PFSK-1 (cell line): ENCODE measurements at regions not wholly inside any gene's neighbourhood (a gene's known extent, or its start where the extent isn't known, plus 50 kb on each side); places are given as distances from the start of the nearest gene placed in this dataset.

Experiments
- FOXP2 ChIP-seq: optimal IDR thresholded peaks from 2 replicates; pipeline ENCODE3; 2011; ENCODE audit warnings: borderline replicate concordance, control low read depth, inconsistent platforms; ENCODE audit not compliant: insufficient read depth; ENCODE audit errors: extremely low read length, extremely low read depth
- POLR2AphosphoS5 ChIP-seq: IDR thresholded peaks from 2 replicates; pipeline ENCODE4 v1.6.1; 2012; ENCODE audit warnings: low read depth, mild to moderate bottlenecking, control low read depth, low read length, moderate library complexity
- SIN3A ChIP-seq: IDR thresholded peaks from 2 replicates; pipeline ENCODE4 v1.6.1; 2012; ENCODE audit warnings: mild to moderate bottlenecking, low read length, moderate library complexity, borderline replicate concordance; ENCODE audit not compliant: insufficient read depth
- TAF1 ChIP-seq: IDR thresholded peaks from 2 replicates; pipeline ENCODE4 v1.6.1; 2012; ENCODE audit warnings: low read length, control low read depth, borderline replicate concordance; ENCODE audit not compliant: insufficient read depth
- TF ChIP-seq, protein P1 (sequence below), 2 experiments: IDR thresholded peaks; 2 replicates each; pipeline versions ENCODE4 v1.6.1 to v1.8.0; 2011 to 2012; ENCODE audit warnings: low read depth in 2 of 2, low read length in 2 of 2, control low read depth in 1 of 2, inconsistent platforms in 1 of 2, mild to moderate bottlenecking in 1 of 2, moderate library complexity in 1 of 2; ENCODE audit not compliant: insufficient read depth in 1 of 2

DNA sequence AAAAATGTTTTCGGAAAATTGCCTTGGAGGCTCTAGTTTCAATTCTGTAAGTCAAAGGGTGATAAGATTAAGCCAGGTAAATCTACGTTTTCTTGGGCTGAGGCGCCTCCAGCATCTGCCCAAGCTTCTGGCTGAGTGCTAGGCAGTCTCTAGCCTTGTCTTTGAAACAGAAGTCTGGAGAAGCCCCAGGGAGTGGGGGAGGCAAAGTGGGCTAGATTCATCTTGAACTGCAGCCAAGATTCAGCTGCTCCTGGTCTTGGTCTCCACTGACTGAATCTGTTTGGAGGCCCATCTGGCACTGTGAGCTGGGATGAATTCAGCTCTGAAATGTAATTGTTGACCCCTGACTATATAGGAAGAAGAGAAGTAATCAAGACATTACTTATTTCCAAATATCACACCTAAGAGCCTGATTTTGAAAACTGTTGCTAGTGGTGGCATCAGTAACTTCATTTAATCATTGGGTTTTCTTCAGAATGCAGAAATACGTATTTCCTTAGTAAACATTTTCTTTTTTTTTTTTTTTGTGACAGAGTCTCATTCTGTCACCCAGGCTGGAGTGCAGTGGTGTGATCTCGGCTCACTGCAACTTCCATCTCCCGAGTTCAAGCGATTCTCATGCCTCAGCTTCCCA is 187.3 kb upstream of the LEF1 start:
- TF ChIP-seq, protein P1, sequence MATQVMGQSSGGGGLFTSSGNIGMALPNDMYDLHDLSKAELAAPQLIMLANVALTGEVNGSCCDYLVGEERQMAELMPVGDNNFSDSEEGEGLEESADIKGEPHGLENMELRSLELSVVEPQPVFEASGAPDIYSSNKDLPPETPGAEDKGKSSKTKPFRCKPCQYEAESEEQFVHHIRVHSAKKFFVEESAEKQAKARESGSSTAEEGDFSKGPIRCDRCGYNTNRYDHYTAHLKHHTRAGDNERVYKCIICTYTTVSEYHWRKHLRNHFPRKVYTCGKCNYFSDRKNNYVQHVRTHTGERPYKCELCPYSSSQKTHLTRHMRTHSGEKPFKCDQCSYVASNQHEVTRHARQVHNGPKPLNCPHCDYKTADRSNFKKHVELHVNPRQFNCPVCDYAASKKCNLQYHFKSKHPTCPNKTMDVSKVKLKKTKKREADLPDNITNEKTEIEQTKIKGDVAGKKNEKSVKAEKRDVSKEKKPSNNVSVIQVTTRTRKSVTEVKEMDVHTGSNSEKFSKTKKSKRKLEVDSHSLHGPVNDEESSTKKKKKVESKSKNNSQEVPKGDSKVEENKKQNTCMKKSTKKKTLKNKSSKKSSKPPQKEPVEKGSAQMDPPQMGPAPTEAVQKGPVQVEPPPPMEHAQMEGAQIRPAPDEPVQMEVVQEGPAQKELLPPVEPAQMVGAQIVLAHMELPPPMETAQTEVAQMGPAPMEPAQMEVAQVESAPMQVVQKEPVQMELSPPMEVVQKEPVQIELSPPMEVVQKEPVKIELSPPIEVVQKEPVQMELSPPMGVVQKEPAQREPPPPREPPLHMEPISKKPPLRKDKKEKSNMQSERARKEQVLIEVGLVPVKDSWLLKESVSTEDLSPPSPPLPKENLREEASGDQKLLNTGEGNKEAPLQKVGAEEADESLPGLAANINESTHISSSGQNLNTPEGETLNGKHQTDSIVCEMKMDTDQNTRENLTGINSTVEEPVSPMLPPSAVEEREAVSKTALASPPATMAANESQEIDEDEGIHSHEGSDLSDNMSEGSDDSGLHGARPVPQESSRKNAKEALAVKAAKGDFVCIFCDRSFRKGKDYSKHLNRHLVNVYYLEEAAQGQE (IDR thresholded peaks at IDR 0.05; ENCODE audit: insufficient read depth in 1 of 2, low read depth in 2 of 2, low read length in 2 of 2): no peak
- no peak for TF ChIP-seq POLR2AphosphoS5
- no peak for TF ChIP-seq SIN3A
- no peak for TF ChIP-seq TAF1
- no peak for TF ChIP-seq FOXP2
